HG03521 (cell line): ENCODE measurements at regions not wholly inside any gene's neighbourhood (a gene's known extent, or its start where the extent isn't known, plus 50 kb on each side); places are given as distances from the start of the nearest gene placed in this dataset.
"Not testable (repeated sequence)": the region's sequence is repeated elsewhere in the genome, so short reads cannot be mapped to it uniquely, and the experiment has no call there.

Experiments used
- ATAC-seq: cut with Tn5 transposase; IDR thresholded peaks from one replicate; pipeline ENCODE4 v1.9.1; 2021; ENCODE audit warnings: mild to moderate bottlenecking, moderate library complexity; ENCODE audit not compliant: unreplicated experiment

- not testable (repeated sequence) for ATAC-seq
Observed at GRCh38 chr15:88965097-88965496, 51.9 kb upstream of the MFGE8 start.

- no peak for ATAC-seq
Observed at GRCh38 chr15:88970232-88970631, 57.1 kb upstream of the MFGE8 start.

GRCh38 chr15:88974392-88974791 lies 61.2 kb upstream of the MFGE8 start:
- ATAC-seq: no peak

- no peak for ATAC-seq
Observed at GRCh38 chr15:88975891-88976290, 62.7 kb upstream of the MFGE8 start.

- no peak for ATAC-seq
Observed at GRCh38 chr15:88976656-88977055, 63.5 kb upstream of the MFGE8 start.

GRCh38 chr15:88979674-88980073 lies 66.5 kb upstream of the MFGE8 start:
- no peak for ATAC-seq

- ATAC-seq: no peak
Observed at GRCh38 chr15:88980498-88980897, 67.3 kb upstream of the MFGE8 start.

GRCh38 chr15:88981244-88982215 lies 68.4 kb upstream of the MFGE8 start:
- ATAC-seq: no peak

- ATAC-seq: peak; percentile 97
Observed at GRCh38 chr15:88982304-88982945, 69.2 kb upstream of the MFGE8 start.

- ATAC-seq: no peak
Observed at GRCh38 chr15:88982946-88983342, 69.8 kb upstream of the MFGE8 start.

GRCh38 chr15:88983861-88984429 lies 70.8 kb upstream of the MFGE8 start:
- ATAC-seq: no peak

- no peak for ATAC-seq
Observed at GRCh38 chr15:88985547-88986393, 72.6 kb upstream of the MFGE8 start.

GRCh38 chr15:88986949-88987590 lies 73.9 kb upstream of the MFGE8 start:
- ATAC-seq: no peak

GRCh38 chr15:88987591-88987933 lies 74.4 kb upstream of the MFGE8 start:
- ATAC-seq: no peak

GRCh38 chr15:88987934-88988671 lies 74.9 kb upstream of the MFGE8 start:
- no peak for ATAC-seq

- no peak for ATAC-seq
Observed at GRCh38 chr15:88989578-88989977, 76.4 kb upstream of the MFGE8 start.

- no peak for ATAC-seq
Observed at GRCh38 chr15:88990185-88990679, 77.1 kb upstream of the MFGE8 start.

GRCh38 chr15:88992216-88992615 lies 79.0 kb upstream of the MFGE8 start:
- ATAC-seq: no peak

GRCh38 chr15:88992912-88993376 lies 79.8 kb upstream of the MFGE8 start:
- ATAC-seq: no peak

GRCh38 chr15:88993662-88994061 lies 80.5 kb upstream of the MFGE8 start:
- ATAC-seq: no peak
